Mammary epithelial cell (primary cell): ENCODE measurements at regions not wholly inside any gene's neighbourhood (a gene's known extent, or its start where the extent isn't known, plus 50 kb on each side); places are given as distances from the start of the nearest gene placed in this dataset.

ENCODE experiments used
- EZH2 ChIP-seq: IDR thresholded peaks from 2 replicates; pipeline ENCODE4 v1.6.1; 2012; ENCODE audit warnings: low read length, inconsistent platforms, borderline replicate concordance
- TF ChIP-seq, protein P1 (sequence below), 2 donors: IDR thresholded peaks in 1 of 2; conservative IDR thresholded peaks in 1 of 2; 2 replicates each; pipeline ENCODE4 v1.5.1; 2011 to 2012; ENCODE audit warnings: inconsistent platforms in 2 of 2, low read length in 2 of 2, mild to moderate bottlenecking in 2 of 2, control low read depth in 1 of 2, low read depth in 1 of 2; ENCODE audit not compliant: insufficient read depth in 1 of 2; ENCODE audit errors: extremely low read depth in 1 of 2

- TF ChIP-seq, protein P1, sequence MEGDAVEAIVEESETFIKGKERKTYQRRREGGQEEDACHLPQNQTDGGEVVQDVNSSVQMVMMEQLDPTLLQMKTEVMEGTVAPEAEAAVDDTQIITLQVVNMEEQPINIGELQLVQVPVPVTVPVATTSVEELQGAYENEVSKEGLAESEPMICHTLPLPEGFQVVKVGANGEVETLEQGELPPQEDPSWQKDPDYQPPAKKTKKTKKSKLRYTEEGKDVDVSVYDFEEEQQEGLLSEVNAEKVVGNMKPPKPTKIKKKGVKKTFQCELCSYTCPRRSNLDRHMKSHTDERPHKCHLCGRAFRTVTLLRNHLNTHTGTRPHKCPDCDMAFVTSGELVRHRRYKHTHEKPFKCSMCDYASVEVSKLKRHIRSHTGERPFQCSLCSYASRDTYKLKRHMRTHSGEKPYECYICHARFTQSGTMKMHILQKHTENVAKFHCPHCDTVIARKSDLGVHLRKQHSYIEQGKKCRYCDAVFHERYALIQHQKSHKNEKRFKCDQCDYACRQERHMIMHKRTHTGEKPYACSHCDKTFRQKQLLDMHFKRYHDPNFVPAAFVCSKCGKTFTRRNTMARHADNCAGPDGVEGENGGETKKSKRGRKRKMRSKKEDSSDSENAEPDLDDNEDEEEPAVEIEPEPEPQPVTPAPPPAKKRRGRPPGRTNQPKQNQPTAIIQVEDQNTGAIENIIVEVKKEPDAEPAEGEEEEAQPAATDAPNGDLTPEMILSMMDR (conservative IDR thresholded peaks at IDR 0.05 in 1 of 2, IDR thresholded peaks at IDR 0.05 in 1 of 2; ENCODE audit: extremely low read depth in 1 of 2, insufficient read depth in 1 of 2, low read depth in 1 of 2, low read length in 2 of 2) = no peak
- TF ChIP-seq EZH2 = no peak
These were observed 180.9 kb downstream of the SMIM20 start for GRCh38 chr4:26094911-26095310.
